Right lobe of liver (tissue), 6 donors: ENCODE measurements at regions not wholly inside any gene's neighbourhood (a gene's known extent, or its start where the extent isn't known, plus 50 kb on each side); places are given as distances from the start of the nearest gene placed in this dataset.
"Not testable (repeated sequence)": the region's sequence is repeated elsewhere in the genome, so short reads cannot be mapped to it uniquely, and the experiment has no call there.

Experiments used
- ATAC-seq, 4 donors: fragments of 200-7000 bp; cut with Tn5 transposase; one replicate each; pipeline ENCODE4 v1.9.1; 2020; ENCODE audit warnings: mild to moderate bottlenecking in 4 of 4, moderate library complexity in 4 of 4
- DNase-seq, 3 donors: peaks; one replicate each; pipeline ENCODE4 v3.0.0-alpha.2; 2020
- H3K27ac ChIP-seq, 3 donors: fragments of 200-600 bp; one replicate each; pipeline ENCODE4 v1.8.0; 2022
- H3K27me3 ChIP-seq, 2 donors: fragments of 200-600 bp; one replicate each; pipeline ENCODE4 v1.8.0; 2022
- H3K36me3 ChIP-seq, 4 donors: fragments of 200-600 bp; sonication (generic) in 1 of 4; one replicate each; pipeline versions ENCODE4 v1.5.1 to v1.8.0; 2017 to 2022; ENCODE audit warnings: control low read depth in 1 of 4
- H3K4me1 ChIP-seq, 4 donors: fragments of 200-600 bp; sonication (generic) in 1 of 4; one replicate each; pipeline versions ENCODE4 v1.5.1 to v1.8.0; 2017 to 2022; ENCODE audit warnings: control low read depth in 1 of 4
- H3K4me3 ChIP-seq, 3 donors: fragments of 200-600 bp; one replicate each; pipeline ENCODE4 v1.8.0; 2022
- H3K9me3 ChIP-seq, 4 donors: fragments of 200-600 bp; sonication (generic) in 1 of 4; one replicate each; pipeline versions ENCODE4 v1.5.1 to v1.8.0; 2017 to 2022; ENCODE audit warnings: control low read depth in 1 of 4
- POLR2A ChIP-seq: fragments of 450-650 bp; IDR thresholded peaks from one replicate; pipeline ENCODE4 v1.6.1; 2017; ENCODE audit warnings: antibody characterized with exemption, mild to moderate bottlenecking
- WGBS: methylation state at CpG from one replicate; pipeline ENCODE4 v1.1.6; 2018; ENCODE audit warnings: low coverage, low lambda C conversion rate; ENCODE audit not compliant: insufficient coverage; ENCODE audit errors: missing lambda C conversion rate; 5-methylcytosine and 5-hydroxymethylcytosine counted together
- intact Hi-C, 2 donors: fragments of 100-400 bp; cut with DNase I; formaldehyde crosslinking; loops; one replicate each; pipeline versions ENCODE4 v1.11.2 to v1.14.1; 2022
- TF ChIP-seq, protein P1 (sequence below), 4 donors: fragments of 200-600 bp in 3 of 4; fragments of 450-650 bp in 1 of 4; IDR thresholded peaks; one replicate each; pipeline versions ENCODE4 v1.5.1 to v1.8.0; 2016 to 2022; ENCODE audit warnings: antibody characterized with exemption in 4 of 4, mild to moderate bottlenecking in 2 of 4
- donor health status: DM: no; HTN: yes; CAD: no.
- donor health status: DM: no; HTN: no; CAD: no.
- donor health status: DM: no; HTN: no; CAD: no.
- donor health status: DM: no; HTN: yes; CAD: no.
- donor health status: DM: no; HTN: yes; CAD: no.

DNA sequence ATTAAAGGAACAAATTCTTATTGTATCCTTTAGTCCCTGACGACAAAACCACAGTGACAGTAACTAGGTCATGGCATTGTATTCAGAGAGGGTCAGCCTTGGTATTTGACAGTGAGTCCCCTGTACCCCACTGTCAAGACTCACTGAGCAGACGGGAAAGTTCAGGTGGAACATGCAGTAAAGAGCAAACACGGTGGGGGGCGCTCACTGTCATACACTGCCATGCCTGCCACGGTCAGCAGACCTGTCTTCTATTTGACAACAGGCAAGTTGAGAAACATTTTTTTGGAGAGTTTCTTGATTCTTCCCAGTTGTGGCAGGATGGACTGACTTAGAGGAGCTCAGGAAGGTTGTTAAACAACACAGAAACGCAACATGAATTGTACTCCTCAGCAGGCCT is 681.6 kb downstream of the KCNJ18 start:
- WGBS = 28% methylated on average over 4 of the region's 6 CpGs
- Histone ChIP-seq H3K9me3 (no peaks in the 10 kb centered on the region), H3K4me1 (no peaks in the 10 kb centered on the region), H3K27ac (no peak overlapping the region), H3K36me3 (no peaks in the 10 kb centered on the region), H3K4me3 (no peak overlapping the region), H3K27me3 (no peaks in the 10 kb centered on the region)
- no peak for TF ChIP-seq POLR2A
- TF ChIP-seq, protein P1, sequence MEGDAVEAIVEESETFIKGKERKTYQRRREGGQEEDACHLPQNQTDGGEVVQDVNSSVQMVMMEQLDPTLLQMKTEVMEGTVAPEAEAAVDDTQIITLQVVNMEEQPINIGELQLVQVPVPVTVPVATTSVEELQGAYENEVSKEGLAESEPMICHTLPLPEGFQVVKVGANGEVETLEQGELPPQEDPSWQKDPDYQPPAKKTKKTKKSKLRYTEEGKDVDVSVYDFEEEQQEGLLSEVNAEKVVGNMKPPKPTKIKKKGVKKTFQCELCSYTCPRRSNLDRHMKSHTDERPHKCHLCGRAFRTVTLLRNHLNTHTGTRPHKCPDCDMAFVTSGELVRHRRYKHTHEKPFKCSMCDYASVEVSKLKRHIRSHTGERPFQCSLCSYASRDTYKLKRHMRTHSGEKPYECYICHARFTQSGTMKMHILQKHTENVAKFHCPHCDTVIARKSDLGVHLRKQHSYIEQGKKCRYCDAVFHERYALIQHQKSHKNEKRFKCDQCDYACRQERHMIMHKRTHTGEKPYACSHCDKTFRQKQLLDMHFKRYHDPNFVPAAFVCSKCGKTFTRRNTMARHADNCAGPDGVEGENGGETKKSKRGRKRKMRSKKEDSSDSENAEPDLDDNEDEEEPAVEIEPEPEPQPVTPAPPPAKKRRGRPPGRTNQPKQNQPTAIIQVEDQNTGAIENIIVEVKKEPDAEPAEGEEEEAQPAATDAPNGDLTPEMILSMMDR (IDR thresholded peaks at IDR 0.05) = no peak
- intact Hi-C loops = no loop called here
- ATAC-seq = no peak
- no peak for DNase-seq

DNA sequence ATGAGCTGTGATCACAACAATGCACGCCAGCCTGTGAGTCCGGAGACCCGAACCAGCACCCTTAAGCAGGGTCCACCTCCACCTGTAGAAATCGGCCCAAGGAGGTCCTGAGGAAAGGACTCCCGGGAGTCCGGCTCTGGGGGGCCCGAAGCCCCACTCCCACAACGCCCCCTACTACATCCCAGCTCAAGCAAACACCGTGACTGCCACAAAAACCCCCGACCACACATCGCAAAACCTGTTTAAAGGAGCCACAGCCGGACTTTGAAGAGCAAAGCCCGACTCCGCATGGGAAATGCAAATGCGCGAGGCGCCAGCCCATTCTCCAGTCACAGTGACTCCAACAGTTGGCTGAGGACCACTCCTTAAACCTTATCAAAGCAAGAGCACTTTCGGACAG is 682.4 kb downstream of the KCNJ18 start:
- Histone ChIP-seq H3K27me3 (no peaks in the 10 kb centered on the region), H3K4me3 (no peak overlapping the region), H3K36me3 (no peaks in the 10 kb centered on the region), H3K27ac (no peak overlapping the region), H3K9me3 (no peaks in the 10 kb centered on the region), H3K4me1 (no peaks in the 10 kb centered on the region)
- TF ChIP-seq, protein P1 (IDR thresholded peaks at IDR 0.05) = no peak
- TF ChIP-seq POLR2A = no peak
- no peak for ATAC-seq
- no peak for DNase-seq
- intact Hi-C loops = no loop called here
- 62% methylated on average over 3 of the region's 18 CpGs for WGBS

DNA sequence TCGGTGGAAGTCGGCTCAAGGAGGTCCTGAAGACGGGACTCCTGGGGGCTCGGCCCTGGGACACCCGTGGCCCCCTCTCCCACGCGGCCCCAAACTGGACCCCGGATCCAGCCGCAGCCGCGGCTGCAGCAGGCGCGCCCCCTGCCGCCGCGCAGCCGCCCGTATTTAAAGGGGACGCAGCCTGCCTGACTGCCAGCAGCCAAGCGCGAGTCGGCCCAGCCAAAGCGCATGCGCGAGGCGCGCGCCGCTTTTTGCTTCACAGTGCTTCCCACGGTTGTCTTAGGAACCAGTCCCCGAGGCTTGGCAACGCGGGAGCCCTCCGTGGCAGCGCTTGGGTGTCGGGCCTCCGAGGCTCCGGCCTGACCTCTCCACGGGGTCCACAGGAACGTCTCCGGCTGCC is 684.4 kb downstream of the KCNJ18 start:
- H3K27ac ChIP-seq, ATAC-seq, H3K4me3 ChIP-seq, H3K36me3 ChIP-seq, H3K27me3 ChIP-seq, H3K4me1 ChIP-seq, H3K9me3 ChIP-seq, DNase-seq, intact Hi-C loops: not testable (repeated sequence)
- WGBS = no CpG with 5 or more reads among the region's 41 CpGs

DNA sequence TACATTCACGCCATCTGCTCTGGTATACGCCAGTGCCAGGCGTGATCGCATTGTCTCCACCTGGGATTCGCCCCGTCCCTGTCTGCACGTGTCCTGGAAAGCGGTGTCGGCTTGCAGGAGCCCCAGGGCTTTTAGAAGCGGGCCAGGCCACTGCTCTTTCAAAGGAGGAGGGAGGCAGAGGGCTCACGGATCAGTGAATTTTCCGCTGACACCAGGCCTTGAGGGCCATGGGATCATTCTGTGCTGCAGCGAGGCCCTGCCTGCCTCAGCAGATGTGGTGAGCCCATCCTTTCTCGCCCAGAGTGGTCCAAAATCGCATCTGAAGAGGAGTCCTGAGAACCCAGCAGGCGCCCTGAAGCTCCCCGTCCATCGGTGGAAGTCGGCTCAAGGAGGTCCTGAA is 686.4 kb downstream of the KCNJ18 start:
- H3K36me3 ChIP-seq, H3K9me3 ChIP-seq, H3K4me1 ChIP-seq, ATAC-seq, intact Hi-C loops, DNase-seq, H3K27ac ChIP-seq, H3K27me3 ChIP-seq, H3K4me3 ChIP-seq: not testable (repeated sequence)
- no CpG with 5 or more reads among the region's 19 CpGs for WGBS

DNA sequence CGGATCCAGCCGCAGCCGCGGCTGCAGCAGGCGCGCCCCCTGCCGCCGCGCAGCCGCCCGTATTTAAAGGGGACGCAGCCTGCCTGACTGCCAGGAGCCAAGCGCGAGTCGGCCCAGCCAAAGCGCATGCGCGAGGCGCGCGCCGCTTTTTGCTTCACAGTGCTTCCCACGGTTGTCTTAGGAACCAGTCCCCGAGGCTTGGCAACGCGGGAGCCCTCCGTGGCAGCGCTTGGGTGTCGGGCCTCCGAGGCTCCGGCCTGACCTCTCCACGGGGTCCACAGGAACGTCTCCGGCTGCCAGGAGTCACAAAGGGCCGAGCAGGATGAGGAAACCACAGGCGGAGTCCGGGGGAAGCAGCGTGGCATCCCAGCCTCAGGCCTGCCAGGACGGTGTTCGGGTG is 689.3 kb downstream of the KCNJ18 start:
- H3K27me3 ChIP-seq, H3K4me3 ChIP-seq, DNase-seq, H3K4me1 ChIP-seq, ATAC-seq, intact Hi-C loops, H3K9me3 ChIP-seq, H3K27ac ChIP-seq, H3K36me3 ChIP-seq: not testable (repeated sequence)
- no CpG with 5 or more reads among the region's 40 CpGs for WGBS

DNA sequence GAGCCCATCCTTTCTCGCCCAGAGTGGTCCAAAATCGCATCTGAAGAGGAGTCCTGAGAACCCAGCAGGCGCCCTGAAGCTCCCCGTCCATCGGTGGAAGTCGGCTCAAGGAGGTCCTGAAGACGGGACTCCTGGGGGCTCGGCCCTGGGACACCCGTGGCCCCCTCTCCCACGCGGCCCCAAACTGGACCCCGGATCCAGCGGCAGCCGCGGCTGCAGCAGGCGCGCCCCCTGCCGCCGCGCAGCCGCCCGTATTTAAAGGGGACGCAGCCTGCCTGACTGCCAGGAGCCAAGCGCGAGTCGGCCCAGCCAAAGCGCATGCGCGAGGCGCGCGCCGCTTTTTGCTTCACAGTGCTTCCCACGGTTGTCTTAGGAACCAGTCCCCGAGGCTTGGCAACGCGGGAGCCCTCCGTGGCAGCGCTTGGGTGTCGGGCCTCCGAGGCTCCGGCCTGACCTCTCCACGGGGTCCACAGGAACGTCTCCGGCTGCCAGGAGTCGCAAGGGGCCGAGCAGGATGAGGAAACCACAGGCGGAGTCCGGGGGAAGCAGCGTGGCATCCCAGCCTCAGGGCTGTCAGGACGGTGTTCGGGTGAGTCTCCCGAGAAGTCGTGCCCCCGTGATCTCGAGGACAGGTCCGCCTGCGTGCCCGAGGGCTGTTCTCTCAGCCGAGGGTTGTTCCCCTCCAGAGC is 691.6 kb downstream of the KCNJ18 start:
- DNase-seq, H3K9me3 ChIP-seq, H3K27ac ChIP-seq, H3K36me3 ChIP-seq, H3K27me3 ChIP-seq, ATAC-seq, intact Hi-C loops, H3K4me1 ChIP-seq, H3K4me3 ChIP-seq: not testable (repeated sequence)
- WGBS = no CpG with 5 or more reads among the region's 60 CpGs

DNA sequence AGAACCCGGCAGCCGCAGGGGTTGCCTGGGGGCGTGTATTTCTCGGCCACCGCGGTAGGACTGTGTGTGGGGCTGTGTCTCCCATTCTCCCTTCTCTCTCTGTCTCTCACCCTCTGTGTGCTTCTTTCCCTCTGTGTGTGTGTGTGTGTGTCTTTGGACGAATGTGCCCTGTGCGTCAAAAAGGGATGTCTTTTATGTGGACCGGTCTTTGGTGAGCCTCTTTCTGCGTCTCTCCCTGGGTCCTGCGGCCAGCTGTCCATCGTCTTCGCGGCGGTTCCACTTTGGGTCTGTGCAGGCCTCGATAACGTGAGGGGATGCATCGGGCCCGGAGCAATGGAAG is 692.1 kb downstream of the KCNJ18 start:
- H3K4me1 ChIP-seq, H3K9me3 ChIP-seq, ATAC-seq, DNase-seq, H3K27me3 ChIP-seq, H3K4me3 ChIP-seq, intact Hi-C loops, H3K36me3 ChIP-seq, H3K27ac ChIP-seq: not testable (repeated sequence)
- WGBS = no CpG with 5 or more reads among the region's 19 CpGs

DNA sequence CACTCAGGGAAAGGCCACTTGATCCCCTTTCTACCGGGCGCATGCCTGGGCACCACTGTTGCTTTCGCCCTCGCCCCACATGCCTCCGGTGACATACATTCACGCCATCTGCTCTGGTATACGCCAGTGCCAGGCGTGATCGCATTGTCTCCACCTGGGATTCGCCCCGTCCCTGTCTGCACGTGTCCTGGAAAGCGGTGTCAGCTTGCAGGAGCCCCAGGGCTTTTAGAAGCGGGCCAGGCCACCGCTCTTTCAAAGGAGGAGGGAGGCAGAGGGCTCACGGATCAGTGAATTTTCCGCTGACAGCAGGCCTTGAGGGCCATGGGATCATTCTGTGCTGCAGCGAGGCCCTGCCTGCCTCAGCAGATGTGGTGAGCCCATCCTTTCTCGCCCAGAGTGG is 706.1 kb downstream of the KCNJ18 start:
- ATAC-seq, H3K4me1 ChIP-seq, H3K36me3 ChIP-seq, DNase-seq, H3K27ac ChIP-seq, H3K27me3 ChIP-seq, intact Hi-C loops, H3K9me3 ChIP-seq, H3K4me3 ChIP-seq: not testable (repeated sequence)
- no CpG with 5 or more reads among the region's 19 CpGs for WGBS

DNA sequence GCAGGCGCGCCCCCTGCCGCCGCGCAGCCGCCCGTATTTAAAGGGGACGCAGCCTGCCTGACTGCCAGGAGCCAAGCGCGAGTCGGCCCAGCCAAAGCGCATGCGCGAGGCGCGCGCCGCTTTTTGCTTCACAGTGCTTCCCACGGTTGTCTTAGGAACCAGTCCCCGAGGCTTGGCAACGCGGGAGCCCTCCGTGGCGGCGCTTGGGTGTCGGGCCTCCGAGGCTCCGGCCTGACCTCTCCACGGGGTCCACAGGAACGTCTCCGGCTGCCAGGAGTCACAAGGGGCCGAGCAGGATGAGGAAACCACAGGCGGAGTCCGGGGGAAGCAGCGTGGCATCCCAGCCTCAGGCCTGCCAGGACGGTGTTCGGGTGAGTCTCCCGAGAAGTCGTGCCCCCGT is 706.7 kb downstream of the KCNJ18 start:
- ATAC-seq, H3K4me1 ChIP-seq, H3K4me3 ChIP-seq, intact Hi-C loops, H3K27me3 ChIP-seq, H3K36me3 ChIP-seq, H3K9me3 ChIP-seq, DNase-seq, H3K27ac ChIP-seq: not testable (repeated sequence)
- WGBS = no CpG with 5 or more reads among the region's 40 CpGs

DNA sequence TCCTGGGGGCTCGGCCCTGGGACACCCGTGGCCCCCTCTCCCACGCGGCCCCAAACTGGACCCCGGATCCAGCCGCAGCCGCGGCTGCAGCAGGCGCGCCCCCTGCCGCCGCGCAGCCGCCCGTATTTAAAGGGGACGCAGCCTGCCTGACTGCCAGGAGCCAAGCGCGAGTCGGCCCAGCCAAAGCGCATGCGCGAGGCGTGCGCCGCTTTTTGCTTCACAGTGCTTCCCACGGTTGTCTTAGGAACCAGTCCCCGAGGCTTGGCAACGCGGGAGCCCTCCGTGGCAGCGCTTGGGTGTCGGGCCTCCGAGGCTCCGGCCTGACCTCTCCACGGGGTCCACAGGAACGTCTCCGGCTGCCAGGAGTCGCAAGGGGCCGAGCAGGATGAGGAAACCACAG is 712.8 kb downstream of the KCNJ18 start:
- ATAC-seq, H3K36me3 ChIP-seq, DNase-seq, H3K27ac ChIP-seq, H3K9me3 ChIP-seq, H3K27me3 ChIP-seq, H3K4me3 ChIP-seq, H3K4me1 ChIP-seq, intact Hi-C loops: not testable (repeated sequence)
- no CpG with 5 or more reads among the region's 39 CpGs for WGBS
